NCI-H2171 treated with DMSO at 0.1 percent for 48 hours (cell line): ENCODE measurements at regions not wholly inside any gene's neighbourhood (a gene's known extent, or its start where the extent isn't known, plus 50 kb on each side); places are given as distances from the start of the nearest gene placed in this dataset.

Experiments
- DNase-seq: peaks from one replicate; lab custom pipeline; 2025; lab: John Stamatoyannopoulos, UW

DNA sequence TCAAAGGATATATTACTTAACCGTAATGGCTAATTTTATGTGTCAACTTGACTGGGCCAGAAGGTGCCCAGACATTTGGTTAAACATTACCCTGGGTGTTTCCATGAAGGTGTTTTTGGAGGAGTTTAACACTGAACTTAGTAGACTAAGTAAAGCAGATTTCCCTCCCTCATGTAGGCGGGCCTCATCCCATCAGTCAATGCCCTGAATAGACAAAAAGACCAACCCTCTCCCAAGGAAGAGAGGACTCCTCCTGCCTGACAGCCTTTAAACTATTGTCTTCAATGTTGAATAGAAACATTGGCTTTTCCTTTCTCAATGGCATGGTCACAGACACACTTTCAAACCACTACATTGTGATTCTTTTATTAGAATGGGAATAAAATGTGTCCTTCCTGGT is 121.9 kb downstream of the SETD4 start:
- DNase-seq: no peak

DNA sequence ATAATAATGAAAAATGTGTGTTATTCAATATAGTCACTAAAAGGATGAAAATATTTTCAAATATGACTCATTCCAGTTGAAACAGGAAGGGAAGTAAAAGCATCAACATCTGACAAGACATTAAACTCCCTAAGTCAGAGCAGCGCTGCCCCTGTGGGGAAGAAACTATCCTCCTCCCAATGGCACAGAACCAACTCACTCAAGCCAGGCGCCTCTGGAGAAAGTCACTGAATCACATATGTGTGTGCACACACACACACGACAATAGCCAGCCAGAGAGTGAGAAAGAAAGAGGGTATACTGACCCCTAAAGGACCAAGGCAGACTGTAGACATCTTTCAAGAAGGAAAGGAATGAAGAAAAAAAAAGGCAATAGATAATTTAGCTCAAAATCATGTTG is 126.9 kb downstream of the SETD4 start:
- no peak for DNase-seq

DNA sequence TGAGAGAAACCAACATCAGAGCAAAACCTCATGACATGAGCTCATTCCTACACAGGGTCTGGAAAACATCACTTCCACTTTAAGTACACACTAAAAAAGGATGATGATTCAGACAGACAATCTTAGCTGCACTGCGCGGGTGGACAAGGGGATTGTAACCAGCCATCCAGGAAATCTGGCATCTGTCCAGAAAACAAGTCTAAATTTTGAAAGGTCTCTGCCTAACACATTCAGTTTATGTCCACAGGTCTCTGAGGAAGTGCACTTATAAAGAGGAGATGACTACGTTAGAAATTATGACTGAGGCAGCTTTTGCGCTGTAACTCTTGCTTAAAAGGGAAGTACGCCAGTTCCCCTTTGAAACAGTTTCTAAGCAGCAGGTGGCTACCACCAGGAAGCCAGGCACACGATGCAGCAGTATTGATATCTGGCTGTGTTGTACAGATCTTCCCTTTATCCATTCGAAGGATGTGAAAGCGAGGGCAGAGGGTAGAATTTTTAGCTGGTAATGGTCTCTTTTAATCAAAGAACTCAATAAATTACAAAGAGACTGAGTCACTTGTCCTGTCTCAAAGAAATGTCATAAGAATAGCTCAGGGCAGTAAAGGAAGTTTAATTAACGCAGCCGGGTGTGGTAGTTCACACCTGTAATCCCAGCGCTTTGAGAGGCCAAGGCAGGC is 128.0 kb downstream of the SETD4 start:
- no peak for DNase-seq

DNA sequence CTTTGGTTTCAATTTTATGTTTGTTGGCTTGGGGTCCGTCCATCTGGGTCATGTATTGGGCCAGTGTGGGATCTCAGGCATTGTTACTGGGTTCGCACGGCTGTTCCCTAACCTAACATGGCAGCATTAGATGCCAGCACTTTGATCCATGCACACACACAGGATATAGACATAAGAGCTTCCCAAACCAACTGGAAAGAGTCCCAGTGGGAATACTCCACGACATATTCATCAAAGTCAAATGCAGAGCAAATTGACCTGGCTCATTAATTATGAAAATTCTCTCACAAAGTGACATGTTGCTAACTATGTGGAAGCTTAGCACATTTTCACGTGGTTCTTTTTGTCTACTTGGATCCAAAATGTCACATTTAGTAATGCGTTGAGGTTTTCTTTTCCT is 130.4 kb downstream of the SETD4 start:
- DNase-seq: no peak

DNA sequence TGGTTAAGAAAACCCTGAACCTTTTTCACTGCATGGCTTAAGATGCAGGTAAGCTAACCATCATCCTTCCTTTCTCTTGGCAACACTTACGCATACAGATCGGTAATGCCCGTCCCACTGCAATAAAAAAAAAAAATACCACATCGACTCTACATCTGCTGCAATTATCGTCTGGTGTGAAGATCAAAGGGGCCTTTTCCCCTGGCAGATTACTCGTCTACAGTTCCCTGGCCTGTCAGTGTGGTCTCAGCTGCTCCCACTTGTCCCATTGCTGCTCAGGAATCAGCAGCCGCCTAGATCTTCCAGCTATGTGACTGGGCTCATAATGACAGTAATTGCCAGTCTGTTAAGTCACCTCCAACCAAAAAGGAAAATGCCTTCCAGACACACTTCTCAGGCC is 133.1 kb downstream of the SETD4 start:
- no peak for DNase-seq

DNA sequence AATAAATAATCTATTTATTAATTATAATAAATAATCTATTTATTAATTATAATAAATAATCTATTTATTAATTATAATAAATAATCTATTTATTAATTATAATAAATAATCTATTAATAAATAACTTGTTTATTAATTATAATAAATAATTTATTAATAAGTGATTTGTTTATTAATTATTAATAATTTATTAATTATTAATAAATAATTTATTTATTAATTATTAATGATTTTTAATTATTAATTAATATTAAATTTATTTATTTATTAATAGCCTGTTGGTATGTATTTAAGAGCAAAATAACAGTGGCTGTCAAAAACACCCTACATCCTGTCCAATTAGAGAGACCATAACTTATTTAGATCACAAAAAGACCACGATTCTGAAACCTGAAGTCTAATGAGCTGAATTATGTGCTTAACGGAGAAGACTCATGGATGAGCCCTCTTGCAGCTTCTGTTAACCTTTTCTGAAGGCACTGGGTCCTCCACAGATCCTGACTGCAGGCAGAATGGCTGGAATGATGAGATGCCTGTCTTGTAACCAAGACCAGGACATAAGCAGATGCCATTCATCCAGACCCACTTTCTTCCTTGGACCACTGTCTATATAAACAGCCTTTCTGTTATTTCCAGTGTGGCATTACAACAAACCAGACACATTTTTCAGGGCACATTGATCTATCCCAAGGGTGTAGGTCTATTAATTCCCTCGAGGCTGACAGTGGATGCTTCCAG is 134.2 kb downstream of the SETD4 start:
- no peak for DNase-seq

DNA sequence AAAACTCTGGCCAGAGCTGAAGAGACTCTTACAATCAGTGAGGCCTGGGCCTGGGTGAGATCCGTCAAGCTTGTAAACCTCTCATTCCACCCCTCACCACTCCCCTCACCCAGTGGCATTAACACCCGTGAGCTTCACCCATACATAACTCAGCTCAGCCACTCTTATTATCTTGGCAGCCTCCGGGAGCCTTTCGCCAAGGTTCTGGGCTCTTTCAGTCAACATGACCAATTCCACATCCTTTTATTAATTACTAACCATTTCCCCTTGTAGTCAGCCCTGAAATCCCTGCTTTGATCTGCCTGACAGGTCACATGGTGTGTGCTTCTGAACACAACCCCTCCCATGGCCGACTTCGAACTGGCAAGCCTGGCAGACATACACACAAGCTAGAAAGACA is 134.8 kb downstream of the SETD4 start:
- no peak for DNase-seq

DNA sequence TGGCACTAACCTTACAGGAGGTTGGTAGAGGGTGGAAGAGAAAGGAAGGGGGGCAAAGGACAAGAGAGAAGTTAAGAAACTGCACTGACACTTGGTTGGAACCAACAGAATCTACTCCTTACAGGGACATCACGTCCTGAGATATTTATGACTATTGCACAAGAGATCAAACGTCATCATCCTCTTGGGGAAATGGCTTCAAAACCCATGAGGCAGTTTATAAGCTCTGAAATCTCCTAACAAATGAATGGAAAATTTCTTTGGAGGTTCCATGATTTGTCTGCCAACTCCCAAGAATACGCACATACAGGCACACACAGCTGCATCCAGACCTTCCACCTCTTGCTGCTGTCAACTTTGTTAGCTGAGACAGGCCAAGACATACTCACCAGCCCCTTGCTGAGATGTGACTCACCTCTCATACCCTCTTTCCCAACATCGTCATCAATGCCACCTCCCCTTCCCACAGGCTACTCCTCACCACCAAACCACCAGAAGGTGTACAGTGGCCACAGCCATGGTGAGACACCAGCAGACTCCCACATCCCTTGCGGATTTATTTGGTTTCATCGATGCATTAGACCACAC is 135.5 kb downstream of the SETD4 start:
- no peak for DNase-seq

DNA sequence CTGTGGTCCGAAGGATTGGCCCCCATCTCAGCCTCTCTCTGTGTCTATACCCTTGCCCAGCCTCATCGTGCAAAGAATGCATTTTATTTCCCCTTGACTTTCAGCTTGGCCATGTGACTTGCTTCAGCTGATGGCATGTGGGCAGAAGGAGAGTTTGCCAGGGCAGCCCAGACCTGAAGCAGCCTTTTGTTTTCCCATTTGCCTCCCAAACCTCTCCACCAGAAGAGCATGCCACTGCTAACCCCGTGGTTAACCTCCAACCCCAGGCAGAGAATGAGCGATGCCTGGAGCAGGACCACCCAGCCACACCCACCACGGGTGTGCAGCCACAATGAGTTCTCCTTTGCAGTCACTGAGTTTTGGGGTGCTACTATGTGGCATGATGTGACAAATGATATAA is 136.4 kb downstream of the SETD4 start:
- DNase-seq: no peak

DNA sequence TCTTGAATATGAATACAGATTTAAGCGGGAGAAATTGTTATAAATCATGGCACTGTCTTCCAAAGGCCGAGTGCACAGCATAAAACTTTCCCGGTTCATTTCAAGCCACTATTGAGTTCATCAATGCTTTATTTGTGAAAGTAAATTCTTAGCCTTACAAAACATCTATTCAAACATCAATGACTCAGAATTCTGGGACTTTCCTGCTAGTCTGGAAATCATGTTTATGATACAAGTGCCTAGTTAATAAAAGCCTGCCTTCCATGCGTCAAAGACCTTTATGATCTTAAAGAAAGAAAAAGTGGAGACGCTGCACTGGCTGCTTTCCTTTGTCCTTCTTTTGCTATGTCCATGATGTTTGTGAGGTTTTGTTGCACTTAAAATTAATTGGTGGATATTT is 137.7 kb downstream of the SETD4 start:
- no peak for DNase-seq

DNA sequence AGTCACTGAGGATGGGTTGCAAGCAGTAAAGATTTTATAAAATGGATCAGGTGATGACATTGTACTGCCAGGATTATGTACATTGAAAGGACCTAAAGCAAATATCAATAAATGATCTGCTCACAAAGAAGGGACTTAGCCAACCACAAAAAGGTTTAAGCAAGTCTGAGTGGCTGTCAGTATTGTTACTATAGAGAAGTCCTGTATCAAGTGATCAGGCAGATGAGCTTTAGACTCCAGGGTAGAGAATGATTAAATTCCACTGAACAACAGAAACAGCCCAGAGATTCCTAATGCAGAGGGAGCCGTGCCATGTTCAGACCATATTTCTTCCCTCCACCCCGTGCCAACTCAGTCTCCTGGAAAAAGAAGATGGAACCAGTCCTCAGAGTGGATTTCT is 138.9 kb downstream of the SETD4 start:
- no peak for DNase-seq

DNA sequence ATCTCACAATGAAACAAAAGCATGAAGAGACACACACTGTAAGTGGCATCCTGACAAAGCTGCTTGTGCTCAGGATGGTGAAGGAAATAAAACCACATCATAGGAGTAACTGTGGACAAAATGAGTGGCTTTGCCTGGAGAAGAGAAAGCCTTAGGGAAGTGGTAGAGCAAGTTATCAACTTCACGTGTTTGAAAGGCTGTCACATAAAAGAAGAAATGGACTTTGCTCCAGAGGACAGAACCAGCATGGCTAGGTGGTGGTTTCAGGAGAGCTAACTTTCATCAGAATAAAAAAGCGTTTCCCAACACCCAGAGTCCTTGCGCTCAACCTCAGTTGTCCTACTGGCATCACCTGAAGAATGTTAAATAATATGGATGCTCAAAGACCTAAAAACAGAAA is 139.9 kb downstream of the SETD4 start:
- no peak for DNase-seq

DNA sequence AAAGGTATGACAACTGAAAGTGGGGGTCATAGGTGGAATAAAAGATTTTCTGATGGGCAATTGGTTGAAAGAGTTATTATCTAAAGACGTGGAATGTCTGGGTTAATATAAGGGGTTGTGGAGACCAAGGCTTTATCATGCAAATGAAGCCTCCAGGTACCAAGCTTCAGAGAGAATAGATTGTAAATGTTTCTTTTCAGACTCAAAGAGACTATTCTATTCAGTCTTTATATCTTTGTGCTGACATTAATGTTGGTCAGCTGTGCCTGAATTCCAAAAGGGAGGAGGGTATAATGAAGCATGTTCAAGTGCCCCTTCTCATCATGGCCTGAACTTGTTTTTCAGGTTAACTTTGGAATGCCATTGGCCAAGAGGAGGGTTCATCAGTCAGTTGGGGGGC is 145.3 kb downstream of the SETD4 start:
- no peak for DNase-seq

DNA sequence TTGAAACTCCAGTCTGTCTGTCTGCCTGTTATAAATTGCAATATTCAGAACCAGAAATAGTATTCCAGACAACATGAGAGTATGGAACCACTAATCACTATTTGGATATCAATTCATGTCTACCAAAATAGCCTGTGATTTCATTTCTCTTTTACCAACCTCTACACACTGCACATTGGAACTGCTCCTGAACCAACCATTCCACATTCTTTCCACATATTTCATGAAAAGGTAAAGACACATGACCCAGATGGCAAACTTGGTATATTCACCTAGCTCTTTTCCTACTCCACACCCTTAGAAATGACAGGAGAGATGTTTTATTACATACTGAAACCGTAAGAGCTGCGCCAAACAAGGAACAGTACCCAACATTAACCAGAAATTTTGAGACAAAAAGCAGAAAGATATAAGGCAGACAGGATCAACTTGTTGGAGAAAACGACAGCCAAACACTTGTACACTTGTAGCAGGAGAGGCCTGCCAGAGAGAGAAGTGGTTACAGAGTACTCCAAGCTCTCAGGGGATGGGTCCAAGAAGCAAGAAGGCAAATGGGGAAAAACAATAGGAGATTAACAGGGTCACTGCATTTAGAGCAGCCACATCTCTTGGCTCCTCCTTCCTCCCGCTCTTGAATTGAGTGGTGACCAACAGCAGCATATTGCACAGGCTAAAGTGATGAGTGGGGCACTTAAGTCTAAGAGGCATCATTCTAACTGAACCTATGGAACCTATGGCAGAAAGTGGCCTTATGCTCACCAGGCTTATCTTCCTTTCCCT is 148.7 kb downstream of the SETD4 start:
- no peak for DNase-seq

DNA sequence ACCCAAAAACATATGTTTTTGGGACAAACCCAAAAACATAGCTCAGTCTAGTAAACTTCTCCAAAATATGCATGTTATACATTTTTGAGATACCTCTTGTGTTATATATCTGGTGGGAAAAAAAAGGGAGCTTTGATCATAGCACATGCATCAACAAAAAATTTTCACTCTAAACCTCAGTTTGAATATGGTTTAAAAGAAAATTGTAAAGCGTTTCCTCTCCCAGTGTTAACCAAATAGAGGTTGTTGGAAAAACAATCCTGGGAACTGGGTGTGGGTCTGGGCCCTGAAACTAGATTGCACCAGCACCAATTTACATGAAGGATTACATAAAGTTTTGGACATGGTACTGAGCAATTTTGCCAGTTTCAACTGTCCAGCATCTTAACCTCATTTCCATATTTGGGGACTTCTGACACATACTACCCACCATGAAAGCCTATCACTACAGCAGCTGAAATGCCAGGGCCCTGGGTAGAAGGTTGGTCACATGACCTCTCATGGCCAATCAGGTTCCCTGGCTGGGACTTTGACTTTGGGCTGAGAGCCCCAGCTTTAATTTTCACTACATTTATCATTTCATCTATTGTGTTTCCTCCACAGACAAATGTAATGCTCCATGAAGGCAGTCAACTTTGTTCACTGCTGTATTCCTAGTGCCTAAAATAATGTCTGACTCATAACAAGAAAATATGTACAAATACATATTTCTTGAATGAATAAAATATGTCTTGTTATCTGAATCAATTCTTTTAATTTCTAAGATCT is 150.7 kb downstream of the SETD4 start:
- DNase-seq: no peak

DNA sequence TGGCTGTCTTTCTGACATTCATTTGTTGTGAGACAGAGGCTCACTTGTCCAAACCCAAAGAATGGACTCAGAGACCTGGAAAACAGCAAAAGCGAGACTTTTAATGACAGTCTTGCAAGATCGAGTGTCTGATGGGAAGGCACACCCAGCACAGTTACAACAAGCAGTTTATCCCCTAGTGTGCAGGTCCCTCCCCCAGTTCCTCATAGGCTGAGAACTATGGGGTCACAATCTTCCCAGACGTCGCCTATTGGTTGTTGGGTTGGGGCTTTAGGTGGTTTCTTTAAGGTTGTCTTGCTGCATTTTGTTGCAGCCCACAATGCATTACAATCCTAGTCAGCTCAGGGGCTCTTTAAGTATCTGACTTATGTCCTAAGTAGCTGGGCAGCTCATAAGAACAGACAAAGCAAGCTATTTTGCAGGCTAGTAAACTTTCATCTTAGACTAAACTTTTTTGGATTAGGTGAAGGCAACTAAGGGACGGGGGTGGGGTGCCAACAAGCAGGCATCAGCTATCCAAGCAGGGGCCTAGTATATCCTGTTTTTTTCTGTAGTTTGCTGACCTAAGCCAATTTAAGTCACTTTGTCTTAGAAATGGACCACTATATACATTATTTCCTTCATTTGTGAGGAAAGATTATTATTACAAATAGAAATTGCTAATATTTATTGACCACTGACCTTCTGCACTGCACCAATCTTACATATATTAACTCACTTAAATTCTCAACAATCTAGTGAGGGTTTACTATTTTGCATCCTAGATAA is 151.8 kb downstream of the SETD4 start:
- DNase-seq: no peak

DNA sequence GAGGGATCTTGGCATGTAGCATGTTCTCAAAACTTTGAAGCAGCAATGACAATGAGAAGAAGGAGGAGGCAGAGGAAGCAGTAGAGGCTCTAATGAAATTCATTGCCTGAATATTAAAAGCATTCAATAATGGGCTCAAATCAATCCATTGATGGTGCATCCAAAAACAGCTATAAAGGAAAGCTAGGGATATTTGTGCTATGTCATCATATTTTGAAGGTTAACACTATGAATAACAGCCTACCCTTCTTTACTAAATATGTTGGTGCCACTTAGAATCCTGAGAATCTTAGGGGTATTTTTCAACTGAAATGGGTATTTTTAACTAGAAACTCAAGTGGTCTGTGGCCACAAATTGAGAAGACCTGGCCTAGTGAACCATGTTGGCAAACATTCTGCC is 153.7 kb downstream of the SETD4 start:
- no peak for DNase-seq

DNA sequence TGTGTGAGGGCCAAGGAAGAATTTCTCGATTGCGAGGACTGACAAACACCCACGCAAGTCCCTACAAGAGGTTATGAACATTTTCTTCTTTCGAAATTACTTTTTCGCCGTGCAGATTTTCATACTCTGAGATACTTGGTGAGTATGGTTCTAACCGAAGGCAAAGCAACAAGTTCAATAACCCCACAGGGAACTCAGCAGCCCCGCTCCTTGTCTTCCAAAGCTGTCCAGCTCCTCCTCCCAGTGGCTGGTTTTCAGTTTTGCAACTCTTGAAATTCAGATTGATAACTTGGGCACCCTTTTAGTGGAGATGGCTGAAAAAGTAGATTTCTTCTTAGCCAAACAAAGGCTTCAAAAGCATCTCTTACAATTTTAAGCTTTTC is 154.4 kb downstream of the SETD4 start:
- DNase-seq: no peak

DNA sequence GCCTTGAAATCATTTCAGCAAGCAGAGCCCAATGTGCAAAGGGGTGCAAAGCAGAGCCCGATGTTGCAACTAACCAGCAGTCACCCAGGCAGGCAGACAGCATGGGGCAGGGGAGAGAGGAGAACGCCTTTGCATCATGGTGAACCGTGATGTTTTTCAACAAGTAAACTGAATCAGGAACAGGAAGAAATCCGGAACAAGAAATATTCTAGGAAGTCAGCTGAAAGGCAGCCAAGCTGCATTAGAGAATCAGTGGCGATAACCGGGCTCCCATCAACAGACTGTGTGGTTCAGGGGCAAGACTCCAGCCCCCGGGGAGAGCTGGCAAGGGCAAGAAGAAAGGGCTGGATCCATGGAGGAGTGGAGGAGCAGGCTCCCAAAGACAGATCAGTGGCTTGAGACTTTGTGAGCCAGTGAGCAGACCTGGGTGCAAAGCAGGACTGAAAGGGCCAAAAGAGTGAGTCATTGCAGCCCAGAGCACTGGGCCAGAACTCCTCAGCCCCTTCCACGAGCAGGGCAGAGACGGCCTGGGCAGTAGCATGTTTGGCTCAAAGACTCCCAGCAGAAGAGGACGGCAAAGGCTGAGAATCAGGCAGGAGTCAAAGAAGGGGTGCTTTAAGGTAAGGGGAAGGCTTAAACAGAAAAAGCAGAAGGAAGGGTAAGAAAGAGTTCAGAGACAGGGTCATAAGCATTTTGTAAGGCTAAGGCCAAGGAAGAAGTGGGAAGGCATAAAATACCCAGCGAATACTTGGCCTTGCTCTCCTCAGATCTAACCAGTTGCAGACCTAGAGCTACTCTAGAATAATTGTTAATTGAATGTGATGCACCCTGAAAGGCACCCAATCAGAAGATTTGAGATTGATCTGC is 155.0 kb downstream of the SETD4 start:
- no peak for DNase-seq

DNA sequence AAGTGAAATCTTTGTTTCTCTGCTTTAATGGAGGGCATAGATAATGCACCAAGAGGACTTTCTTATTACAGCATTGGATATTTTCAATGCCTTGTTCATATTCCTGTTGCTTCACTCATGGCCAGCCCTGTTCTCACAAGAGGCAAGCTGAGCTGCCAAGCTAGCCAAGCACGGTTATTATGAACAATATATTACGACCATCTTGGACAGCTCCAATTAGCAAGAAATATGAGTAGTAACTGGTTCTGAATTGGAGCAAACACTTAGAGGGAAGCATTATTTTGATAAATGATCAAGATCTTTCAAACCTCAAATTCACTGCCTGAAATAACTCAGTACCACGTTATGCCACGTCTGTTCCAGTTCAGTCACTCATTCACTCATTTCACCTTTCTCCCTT is 159.8 kb downstream of the SETD4 start:
- DNase-seq: no peak
